MCF 10A (cell line): ENCODE measurements at regions not wholly inside any gene's neighbourhood (a gene's known extent, or its start where the extent isn't known, plus 50 kb on each side); places are given as distances from the start of the nearest gene placed in this dataset.

Source experiments
- BruUV-seq: library from RNA; stranded (reverse); fragments of 400-500 nt; replicated peaks from 2 replicates; lab custom pipeline; 2021; lab: Mats Ljungman, UMichigan
- CTCF ChIA-PET: fragments of 300-600 bp; sonication (Branson Sonifier 250); formaldehyde crosslinking; extraction: SDS; loops from one replicate; lab custom pipeline; 2021; ENCODE audit warnings: antibody characterized with exemption, inconsistent platforms; lab: Yijun Ruan, JAX
- POLR2A ChIA-PET: fragments of 300-600, 350-650 bp; sonication (Branson Sonifier 250); formaldehyde crosslinking; extraction: SDS; loops from one replicate; lab custom pipeline; 2020; ENCODE audit warnings: antibody characterized with exemption, inconsistent platforms; lab: Yijun Ruan, JAX
- DNase-seq: peaks from one replicate; pipeline ENCODE4 v3.0.0-alpha.2; 2018; ENCODE audit not compliant: unreplicated experiment
- H3K27ac Mint-ChIP-seq: one replicate; pipeline ENCODE4 v1.8.0; 2022; ENCODE audit warnings: mild to moderate bottlenecking, low read depth, mixed read lengths; ENCODE audit not compliant: unreplicated experiment
- H3K27me3 Mint-ChIP-seq: one replicate; pipeline ENCODE4 v1.8.0; 2022; ENCODE audit warnings: mixed read lengths; ENCODE audit not compliant: insufficient read depth, unreplicated experiment
- H3K36me3 Mint-ChIP-seq: one replicate; pipeline ENCODE4 v1.8.0; 2022; ENCODE audit warnings: mild to moderate bottlenecking, moderate library complexity, mixed read lengths; ENCODE audit not compliant: insufficient read depth, unreplicated experiment
- H3K4me1 Mint-ChIP-seq: one replicate; pipeline ENCODE4 v1.8.0; 2022; ENCODE audit warnings: mixed read lengths; ENCODE audit not compliant: insufficient read depth, unreplicated experiment
- H3K4me3 Mint-ChIP-seq: one replicate; pipeline ENCODE4 v1.8.0; 2022; ENCODE audit warnings: mild to moderate bottlenecking, moderate library complexity, mixed read lengths; ENCODE audit not compliant: unreplicated experiment
- H3K9me3 Mint-ChIP-seq: one replicate; pipeline ENCODE4 v1.8.0; 2022; ENCODE audit warnings: mixed read lengths; ENCODE audit not compliant: unreplicated experiment
- CTCF ChIP-seq: fragments of 200-600 bp; IDR thresholded peaks from one replicate; pipeline ENCODE4 v1.8.0; 2022; ENCODE audit warnings: antibody characterized with exemption, mild to moderate bottlenecking; ENCODE audit not compliant: unreplicated experiment
- intact Hi-C: fragments of 100-400 bp; cut with micrococcal nuclease; formaldehyde crosslinking; loops from 2 replicates; pipeline ENCODE4 v1.14.1; 2022

- Mint-ChIP-seq H3K4me1 (no peaks in the 10 kb centered on the region), H3K36me3 (no peaks in the 10 kb centered on the region), H3K9me3 (no peaks in the 10 kb centered on the region), H3K27me3 (peaks cover 76% of the 10 kb centered on the region), H3K27ac (no peak overlapping the region), H3K4me3 (no peak overlapping the region)
- CTCF ChIA-PET: no interaction called here
- BruUV-seq: no TSS peak
- no peak for DNase-seq
- intact Hi-C loops: no loop called here
- POLR2A ChIA-PET: no interaction called here
- TF ChIP-seq CTCF: no peak
Measured at GRCh38 chr2:167733747-167734146, 513.6 kb downstream of the STK39 start.

- H3K9me3 Mint-ChIP-seq: no peaks in the 10 kb centered on the region
- BruUV-seq: no TSS peak
- intact Hi-C loops: no loop called here
- no peak for TF ChIP-seq CTCF
- no peaks in the 10 kb centered on the region for H3K4me1 Mint-ChIP-seq
- POLR2A ChIA-PET: no interaction called here
- H3K27ac Mint-ChIP-seq: no peak overlapping the region
- CTCF ChIA-PET: no interaction called here
- peaks cover 73% of the 10 kb centered on the region for H3K27me3 Mint-ChIP-seq
- H3K36me3 Mint-ChIP-seq: no peaks in the 10 kb centered on the region
- no peak for DNase-seq
- H3K4me3 Mint-ChIP-seq: no peak overlapping the region
Measured at GRCh38 chr2:167732326-167732725, 515.1 kb downstream of the STK39 start.

GRCh38 chr2:167729911-167730310 is 517.5 kb downstream of the STK39 start:
- intact Hi-C loops: no loop called here
- peaks cover 82% of the 10 kb centered on the region for H3K27me3 Mint-ChIP-seq
- H3K36me3 Mint-ChIP-seq: no peaks in the 10 kb centered on the region
- no peak for DNase-seq
- H3K9me3 Mint-ChIP-seq: no peaks in the 10 kb centered on the region
- BruUV-seq: no TSS peak
- ChIA-PET POLR2A (no interaction called here), CTCF (interaction anchor here (0.6 to 0.7 kb wide), 3 partner anchors 774 to 1265 kb away, joined by 3 read pairs; no protein-coding TSS in a partner anchor)
- H3K4me1 Mint-ChIP-seq: no peaks in the 10 kb centered on the region
- H3K27ac Mint-ChIP-seq: no peak overlapping the region
- TF ChIP-seq CTCF: no peak
- H3K4me3 Mint-ChIP-seq: no peak overlapping the region

- intact Hi-C loops: no loop called here
- ChIA-PET POLR2A (no interaction called here), CTCF (interaction anchor here (0.6 kb wide), 1 partner anchor 1613 kb away, joined by 3 read pairs; no protein-coding TSS in a partner anchor)
- DNase-seq: no peak
- H3K4me3 Mint-ChIP-seq: no peak overlapping the region
- H3K9me3 Mint-ChIP-seq: no peaks in the 10 kb centered on the region
- H3K27ac Mint-ChIP-seq: no peak overlapping the region
- H3K4me1 Mint-ChIP-seq: no peaks in the 10 kb centered on the region
- no peaks in the 10 kb centered on the region for H3K36me3 Mint-ChIP-seq
- H3K27me3 Mint-ChIP-seq: peaks cover 58% of the 10 kb centered on the region
- BruUV-seq: no TSS peak
- TF ChIP-seq CTCF: no peak
Measured at GRCh38 chr2:167726788-167727187, 520.6 kb downstream of the STK39 start.
